Suprapubic skin (tissue), 4 donors: ENCODE measurements at regions not wholly inside any gene's neighbourhood (a gene's known extent, or its start where the extent isn't known, plus 50 kb on each side); places are given as distances from the start of the nearest gene placed in this dataset.

Source experiments
- POLR2A ChIP-seq, 2 donors: fragments of 450-650 bp; IDR thresholded peaks; one replicate each; pipeline ENCODE4 v1.6.1; 2017; ENCODE audit warnings: antibody characterized with exemption in 2 of 2, mild to moderate bottlenecking in 2 of 2, moderate library complexity in 2 of 2
- POLR2AphosphoS5 ChIP-seq, 3 donors: sonication (generic); formaldehyde crosslinking; IDR thresholded peaks; one replicate each; pipeline ENCODE4 v1.6.1; 2017; ENCODE audit warnings: antibody characterized with exemption in 3 of 3
- TF ChIP-seq, protein P1 (sequence below), 2 donors: fragments of 200-600 bp in 1 of 2; fragments of 450-650 bp in 1 of 2; sonication (generic) in 1 of 2; IDR thresholded peaks; one replicate each; pipeline ENCODE4 v1.5.1; 2016 to 2019; ENCODE audit warnings: antibody characterized with exemption in 2 of 2, mild to moderate bottlenecking in 1 of 2, moderate library complexity in 1 of 2

DNA sequence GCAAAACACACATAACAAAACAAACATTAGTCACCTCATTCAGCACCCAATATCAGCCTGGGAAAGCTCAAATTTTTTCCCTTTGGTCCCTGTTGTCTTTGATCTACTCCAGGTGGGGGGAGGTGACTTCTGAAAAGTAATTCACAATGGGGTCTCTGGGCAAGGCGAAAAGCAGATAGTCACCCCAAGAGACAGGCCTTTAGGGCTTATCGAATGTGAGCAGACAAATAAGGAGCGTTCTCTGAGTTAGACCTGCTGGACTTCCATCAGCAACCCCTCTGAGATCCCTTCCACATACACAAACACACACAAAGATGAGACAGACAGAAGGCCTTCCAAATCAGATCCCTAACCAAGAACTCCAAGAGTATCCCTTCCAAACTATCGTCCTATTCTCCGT lies 171.0 kb upstream of the SMAD3 start:
- TF ChIP-seq, protein P1, sequence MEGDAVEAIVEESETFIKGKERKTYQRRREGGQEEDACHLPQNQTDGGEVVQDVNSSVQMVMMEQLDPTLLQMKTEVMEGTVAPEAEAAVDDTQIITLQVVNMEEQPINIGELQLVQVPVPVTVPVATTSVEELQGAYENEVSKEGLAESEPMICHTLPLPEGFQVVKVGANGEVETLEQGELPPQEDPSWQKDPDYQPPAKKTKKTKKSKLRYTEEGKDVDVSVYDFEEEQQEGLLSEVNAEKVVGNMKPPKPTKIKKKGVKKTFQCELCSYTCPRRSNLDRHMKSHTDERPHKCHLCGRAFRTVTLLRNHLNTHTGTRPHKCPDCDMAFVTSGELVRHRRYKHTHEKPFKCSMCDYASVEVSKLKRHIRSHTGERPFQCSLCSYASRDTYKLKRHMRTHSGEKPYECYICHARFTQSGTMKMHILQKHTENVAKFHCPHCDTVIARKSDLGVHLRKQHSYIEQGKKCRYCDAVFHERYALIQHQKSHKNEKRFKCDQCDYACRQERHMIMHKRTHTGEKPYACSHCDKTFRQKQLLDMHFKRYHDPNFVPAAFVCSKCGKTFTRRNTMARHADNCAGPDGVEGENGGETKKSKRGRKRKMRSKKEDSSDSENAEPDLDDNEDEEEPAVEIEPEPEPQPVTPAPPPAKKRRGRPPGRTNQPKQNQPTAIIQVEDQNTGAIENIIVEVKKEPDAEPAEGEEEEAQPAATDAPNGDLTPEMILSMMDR (IDR thresholded peaks at IDR 0.05), result no peak
- no peak for TF ChIP-seq POLR2A (IDR thresholded peaks at IDR 0.05)
- TF ChIP-seq POLR2AphosphoS5 (IDR thresholded peaks at IDR 0.05), result no peak
